ENCODE measurements at regions not wholly inside any gene's neighbourhood (a gene's known extent, or its start where the extent isn't known, plus 50 kb on each side); places are given as distances from the start of the nearest gene placed in this dataset.

GRCh38 chr9:129408535-129409215 lies 212.2 kb downstream of the C9orf50 start:
- H3K4me1 ChIP-seq (ENCODE audit: control insufficient read depth in 1 of 2, insufficient read depth in 2 of 2, low read length in 2 of 2) = peaks cover 10 to 13% of the 10 kb centered on the region in 2 experiments
- H3K23ac ChIP-seq (ENCODE audit: low read length) = no peak overlapping the region
- no CpG with 5 or more reads among the region's 17 CpGs for WGBS (ENCODE audit: extremely low coverage, insufficient coverage, insufficient read length)

DNA sequence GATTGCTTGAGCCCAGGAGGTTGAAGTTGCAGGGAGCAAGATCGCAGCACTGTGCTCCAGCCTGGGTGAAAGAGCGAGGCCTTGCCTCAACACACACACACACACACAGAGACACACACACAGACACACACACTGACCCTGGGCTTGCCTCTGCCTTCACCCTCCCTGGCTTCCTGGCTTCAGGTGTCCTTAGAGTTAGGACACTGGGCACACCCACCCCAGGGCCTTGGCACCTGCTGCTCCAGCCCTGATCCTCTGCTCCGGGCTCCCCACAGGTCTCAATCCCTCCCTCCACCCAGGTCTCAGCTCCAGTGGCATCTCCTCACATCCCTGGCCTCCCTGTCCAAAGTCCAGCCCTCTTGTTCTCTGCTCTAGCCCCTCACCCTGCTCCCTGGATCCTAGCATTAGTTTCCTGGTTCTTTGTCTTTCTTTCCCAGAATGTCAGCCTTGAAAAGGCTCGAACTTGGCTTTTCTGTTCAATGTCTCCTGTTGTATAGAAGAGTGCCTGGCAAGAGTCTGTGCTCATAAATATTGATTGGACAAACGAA lies 212.9 kb downstream of the C9orf50 start:
- Histone ChIP-seq H3K27ac (ENCODE audit: low read depth, low read length) (no peak overlapping the region), H2AK5ac (ENCODE audit: low read length) (peak overlapping the region; percentile 49), H2BK12ac (ENCODE audit: low read length) (peak overlapping the region; percentile 52), H4K12ac (ENCODE audit: low read depth, low read length) (no peak overlapping the region), H3K79me1 (ENCODE audit: low read length) (peaks cover 11% of the 10 kb centered on the region), H3K27me3 (ENCODE audit: insufficient read depth, low read length) (no peaks in the 10 kb centered on the region), H3K9ac (ENCODE audit: low read length) (no peak overlapping the region), H2AFZ (ENCODE audit: insufficient read depth, low read length, poor library complexity) (no peak overlapping the region), H3K9me3 (ENCODE audit: insufficient read depth, low read depth, low read length) (peaks cover 9% of the 10 kb centered on the region), H3K36me3 (ENCODE audit: control insufficient read depth in 1 of 2, insufficient read depth in 2 of 2, low read length in 2 of 2) (no peaks in the 10 kb centered on the region), H4K91ac (ENCODE audit: low read depth, low read length) (no peak overlapping the region), H2BK5ac (ENCODE audit: low read depth, low read length, poor library complexity) (no peak overlapping the region), H3K4me3 (ENCODE audit: low read depth, low read length) (no peak overlapping the region), H2BK120ac (ENCODE audit: insufficient read depth, low read length, poor library complexity) (no peak overlapping the region), H3K4me1 (ENCODE audit: control insufficient read depth in 1 of 2, insufficient read depth in 2 of 2, low read length in 2 of 2) (peaks cover 10 to 13% of the 10 kb centered on the region in 2 experiments), H3K4ac (ENCODE audit: low read depth, low read length) (no peak overlapping the region), H3K79me2 (ENCODE audit: control insufficient read depth, insufficient read depth, low read length, poor library complexity) (peaks cover 2% of the 10 kb centered on the region), H3K18ac (ENCODE audit: low read length) (peak overlapping the region; percentile 14), H3K4me2 (ENCODE audit: low read length) (no peak overlapping the region), H4K8ac (ENCODE audit: low read depth, low read length) (no peak overlapping the region), H3K14ac (ENCODE audit: low read length) (no peak overlapping the region), H3K23ac (ENCODE audit: low read length) (no peak overlapping the region)
- no CpG with 5 or more reads among the region's 5 CpGs for WGBS (ENCODE audit: extremely low coverage, insufficient coverage, insufficient read length)
- no peak for DNase-seq

More at GRCh38 chr9:129408535-129409215, 212.2 kb downstream of the C9orf50 start:
- Histone ChIP-seq H2AFZ (ENCODE audit: insufficient read depth, low read length, poor library complexity) (no peak overlapping the region), H3K27me3 (ENCODE audit: insufficient read depth, low read length) (no peaks in the 10 kb centered on the region), H3K79me1 (ENCODE audit: low read length) (peaks cover 13% of the 10 kb centered on the region), H3K4me3 (ENCODE audit: low read depth, low read length) (no peak overlapping the region), H2BK12ac (ENCODE audit: low read length) (no peak overlapping the region), H3K4ac (ENCODE audit: low read depth, low read length) (no peak overlapping the region), H4K12ac (ENCODE audit: low read depth, low read length) (no peak overlapping the region), H2AK5ac (ENCODE audit: low read length) (no peak overlapping the region), H4K91ac (ENCODE audit: low read depth, low read length) (no peak overlapping the region), H2BK5ac (ENCODE audit: low read depth, low read length, poor library complexity) (no peak overlapping the region), H2BK120ac (ENCODE audit: insufficient read depth, low read length, poor library complexity) (no peak overlapping the region), H3K14ac (ENCODE audit: low read length) (no peak overlapping the region), H3K9me3 (ENCODE audit: insufficient read depth, low read depth, low read length) (peaks cover 9% of the 10 kb centered on the region), H3K18ac (ENCODE audit: low read length) (no peak overlapping the region), H4K8ac (ENCODE audit: low read depth, low read length) (no peak overlapping the region), H3K27ac (ENCODE audit: low read depth, low read length) (no peak overlapping the region), H3K4me2 (ENCODE audit: low read length) (no peak overlapping the region), H3K9ac (ENCODE audit: low read length) (no peak overlapping the region), H3K36me3 (ENCODE audit: control insufficient read depth in 1 of 2, insufficient read depth in 2 of 2, low read length in 2 of 2) (no peaks in the 10 kb centered on the region), H3K79me2 (ENCODE audit: control insufficient read depth, insufficient read depth, low read length, poor library complexity) (peaks cover 2% of the 10 kb centered on the region)
- no peak for DNase-seq

DNA sequence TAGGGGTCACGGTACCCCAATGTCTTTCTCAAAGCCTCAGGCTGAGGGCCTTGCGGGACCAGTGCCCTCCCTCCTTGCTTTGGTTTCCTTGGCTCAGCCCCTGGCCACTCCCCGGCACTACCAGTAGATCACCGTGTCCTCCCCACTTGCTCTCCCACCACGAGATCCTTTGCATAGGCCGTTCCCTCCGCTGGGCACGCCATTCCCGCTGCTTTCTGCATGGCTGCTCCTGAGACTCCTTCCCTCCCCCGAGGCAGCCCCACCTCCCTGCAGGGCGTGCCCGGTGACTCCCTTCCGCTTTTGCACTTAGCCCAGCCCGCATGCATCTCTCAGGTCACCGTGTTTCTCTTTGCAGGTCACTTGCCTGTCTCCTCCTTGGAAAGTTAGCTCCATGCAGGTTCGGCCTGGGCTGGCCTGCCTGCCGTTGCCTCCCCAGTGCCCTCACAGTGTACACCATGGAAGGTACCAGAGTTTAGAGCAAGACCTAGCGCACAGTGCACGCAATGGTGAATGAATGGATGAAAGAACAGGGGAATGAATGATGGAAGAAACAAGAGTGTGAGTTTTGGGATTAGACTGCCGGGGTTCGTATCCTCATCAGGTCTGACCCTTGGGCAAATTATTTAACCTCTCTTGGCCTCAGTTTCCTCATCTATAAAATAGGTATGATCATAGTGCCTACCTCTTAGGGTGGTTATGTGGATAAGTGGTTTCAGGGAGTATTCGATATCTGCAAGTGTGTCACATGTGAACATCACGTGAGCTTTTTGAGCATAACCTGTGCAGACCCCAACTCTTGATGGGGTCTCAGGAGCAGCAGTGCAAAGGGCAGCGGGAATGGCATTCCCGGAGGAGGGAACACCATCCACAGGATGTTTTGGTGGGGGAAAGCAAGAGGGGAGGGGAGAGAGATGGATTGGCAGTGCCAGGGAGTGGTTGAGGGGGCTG lies 214.3 kb downstream of the C9orf50 start:
- Histone ChIP-seq H3K79me2 (ENCODE audit: control insufficient read depth, insufficient read depth, low read length, poor library complexity) (peaks cover 1% of the 10 kb centered on the region), H3K36me3 (ENCODE audit: control insufficient read depth in 1 of 2, insufficient read depth in 2 of 2, low read length in 2 of 2) (no peaks in the 10 kb centered on the region), H3K4me2 (ENCODE audit: low read length) (no peak overlapping the region), H3K4me1 (ENCODE audit: control insufficient read depth in 1 of 2, insufficient read depth in 2 of 2, low read length in 2 of 2) (peaks cover 2 to 9% of the 10 kb centered on the region in 2 experiments), H3K9ac (ENCODE audit: low read length) (no peak overlapping the region), H3K9me3 (ENCODE audit: insufficient read depth, low read depth, low read length) (peaks cover 9% of the 10 kb centered on the region), H2BK120ac (ENCODE audit: insufficient read depth, low read length, poor library complexity) (no peak overlapping the region), H3K27me3 (ENCODE audit: insufficient read depth, low read length) (no peaks in the 10 kb centered on the region), H3K4ac (ENCODE audit: low read depth, low read length) (no peak overlapping the region), H3K4me3 (ENCODE audit: low read depth, low read length) (no peak overlapping the region), H4K8ac (ENCODE audit: low read depth, low read length) (no peak overlapping the region), H3K18ac (ENCODE audit: low read length) (no peak overlapping the region), H2AFZ (ENCODE audit: insufficient read depth, low read length, poor library complexity) (no peak overlapping the region), H2BK5ac (ENCODE audit: low read depth, low read length, poor library complexity) (no peak overlapping the region), H4K12ac (ENCODE audit: low read depth, low read length) (no peak overlapping the region), H3K79me1 (ENCODE audit: low read length) (peaks cover 6% of the 10 kb centered on the region), H2AK5ac (ENCODE audit: low read length) (no peak overlapping the region), H3K14ac (ENCODE audit: low read length) (no peak overlapping the region), H3K27ac (ENCODE audit: low read depth, low read length) (no peak overlapping the region), H4K91ac (ENCODE audit: low read depth, low read length) (no peak overlapping the region), H2BK12ac (ENCODE audit: low read length) (no peak overlapping the region), H3K23ac (ENCODE audit: low read length) (no peak overlapping the region)
- peak; percentile 95 to 97 for DNase-seq
- no CpG with 5 or more reads among the region's 25 CpGs for WGBS (ENCODE audit: extremely low coverage, insufficient coverage, insufficient read length)

GRCh38 chr9:129405827-129406213 lies 215.1 kb downstream of the C9orf50 start:
- no CpG with 5 or more reads among the region's 6 CpGs for WGBS (ENCODE audit: extremely low coverage, insufficient coverage, insufficient read length)
- H2AK5ac ChIP-seq (ENCODE audit: low read length) = peak overlapping the region; percentile 17
- no peak overlapping the region for H4K91ac ChIP-seq (ENCODE audit: low read depth, low read length)
- H3K9ac ChIP-seq (ENCODE audit: low read length) = no peak overlapping the region
- peak; percentile 75 to 80 for DNase-seq
- no peak overlapping the region for H3K4ac ChIP-seq (ENCODE audit: low read depth, low read length)
- H2BK5ac ChIP-seq (ENCODE audit: low read depth, low read length, poor library complexity) = no peak overlapping the region
- H3K4me1 ChIP-seq (ENCODE audit: control insufficient read depth in 1 of 2, insufficient read depth in 2 of 2, low read length in 2 of 2) = peaks cover 0 to 11% of the 10 kb centered on the region in 2 experiments
- no peak overlapping the region for H4K8ac ChIP-seq (ENCODE audit: low read depth, low read length)
- no peak overlapping the region for H3K23ac ChIP-seq (ENCODE audit: low read length)
- H4K12ac ChIP-seq (ENCODE audit: low read depth, low read length) = no peak overlapping the region
- peaks cover 6% of the 10 kb centered on the region for H3K79me1 ChIP-seq (ENCODE audit: low read length)
- H2BK12ac ChIP-seq (ENCODE audit: low read length) = peak overlapping the region; percentile 25
- no peaks in the 10 kb centered on the region for H3K36me3 ChIP-seq (ENCODE audit: control insufficient read depth in 1 of 2, insufficient read depth in 2 of 2, low read length in 2 of 2)
- no peak overlapping the region for H2AFZ ChIP-seq (ENCODE audit: insufficient read depth, low read length, poor library complexity)
- no peak overlapping the region for H3K4me2 ChIP-seq (ENCODE audit: low read length)
- H3K18ac ChIP-seq (ENCODE audit: low read length) = no peak overlapping the region
- H3K9me3 ChIP-seq (ENCODE audit: insufficient read depth, low read depth, low read length) = peaks cover 9% of the 10 kb centered on the region
- H3K79me2 ChIP-seq (ENCODE audit: control insufficient read depth, insufficient read depth, low read length, poor library complexity) = peaks cover 1% of the 10 kb centered on the region
- H2BK120ac ChIP-seq (ENCODE audit: insufficient read depth, low read length, poor library complexity) = no peak overlapping the region
- H3K14ac ChIP-seq (ENCODE audit: low read length) = no peak overlapping the region
- H3K4me3 ChIP-seq (ENCODE audit: low read depth, low read length) = no peak overlapping the region
- H3K27me3 ChIP-seq (ENCODE audit: insufficient read depth, low read length) = no peaks in the 10 kb centered on the region
- no peak overlapping the region for H3K27ac ChIP-seq (ENCODE audit: low read depth, low read length)
